ENCODE measurements at regions not wholly inside any gene's neighbourhood (a gene's known extent, or its start where the extent isn't known, plus 50 kb on each side); places are given as distances from the start of the nearest gene placed in this dataset.

DNA sequence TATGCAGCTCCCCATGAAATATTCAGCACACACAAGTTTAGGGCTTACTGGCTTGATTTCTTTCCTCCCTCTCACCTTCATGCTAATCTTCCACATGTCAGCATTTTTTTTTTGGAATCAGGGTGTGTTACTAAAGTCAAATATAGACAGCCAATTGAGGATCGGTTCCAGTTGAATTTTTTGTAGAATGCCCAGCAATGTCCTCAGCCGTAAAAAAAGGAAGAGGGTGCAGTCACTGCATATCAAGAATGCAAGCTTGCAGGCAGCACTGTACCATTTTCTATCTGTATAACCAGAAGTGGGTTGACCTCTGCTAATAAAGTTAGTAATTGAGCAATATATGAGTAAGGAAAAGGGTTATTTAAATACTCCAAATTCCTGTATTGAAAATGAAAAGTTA is 51.4 kb upstream of the CHMP2B start:
- no peak for DNase-seq (ENCODE audit: low read depth, low spot score)
- no peak overlapping the region for H3K4me3 ChIP-seq (ENCODE audit: low read length)

DNA sequence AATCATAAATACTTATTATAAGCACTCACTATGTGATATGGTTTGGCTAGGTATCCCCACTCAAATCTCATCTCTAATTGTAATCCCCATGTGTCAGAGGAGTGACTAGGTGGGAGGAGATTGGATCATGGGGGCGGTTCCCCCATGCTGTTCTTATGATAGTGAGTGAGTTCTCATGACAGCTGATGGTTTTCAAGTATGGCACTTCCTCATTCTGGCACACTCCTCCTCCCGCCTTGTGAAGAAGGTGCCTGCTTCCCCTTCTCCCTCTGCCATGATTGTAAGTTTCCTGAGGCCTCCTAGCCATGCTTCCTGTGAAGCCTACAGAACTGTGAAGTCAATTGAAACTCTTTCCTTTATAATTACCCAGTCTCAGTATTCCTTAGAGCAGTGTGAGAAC is 53.3 kb upstream of the CHMP2B start:
- no peak overlapping the region for H3K4me3 ChIP-seq (ENCODE audit: low read length)
- no peak for DNase-seq (ENCODE audit: low read depth, low spot score)

DNA sequence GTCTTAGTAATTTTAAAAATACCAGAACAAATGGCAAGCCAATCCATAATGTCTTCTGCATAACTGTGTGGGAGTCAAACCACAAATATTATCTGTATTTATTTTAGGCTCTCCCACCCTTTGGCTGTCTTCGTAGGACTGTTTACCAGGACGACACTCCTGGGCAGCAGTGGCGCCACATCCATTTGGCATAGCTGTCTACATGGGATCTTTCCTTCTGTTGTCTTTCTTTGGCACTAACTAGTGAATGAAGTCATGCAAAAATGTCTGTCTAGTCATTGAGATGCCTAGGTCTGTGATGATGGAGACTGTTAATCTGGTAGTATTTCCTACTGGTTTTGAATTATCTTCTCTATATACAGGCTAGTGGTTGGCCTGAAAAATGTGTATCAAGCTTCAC is 54.0 kb upstream of the CHMP2B start:
- no peak for DNase-seq (ENCODE audit: low read depth, low spot score)
- no peak overlapping the region for H3K4me3 ChIP-seq (ENCODE audit: low read length)

DNA sequence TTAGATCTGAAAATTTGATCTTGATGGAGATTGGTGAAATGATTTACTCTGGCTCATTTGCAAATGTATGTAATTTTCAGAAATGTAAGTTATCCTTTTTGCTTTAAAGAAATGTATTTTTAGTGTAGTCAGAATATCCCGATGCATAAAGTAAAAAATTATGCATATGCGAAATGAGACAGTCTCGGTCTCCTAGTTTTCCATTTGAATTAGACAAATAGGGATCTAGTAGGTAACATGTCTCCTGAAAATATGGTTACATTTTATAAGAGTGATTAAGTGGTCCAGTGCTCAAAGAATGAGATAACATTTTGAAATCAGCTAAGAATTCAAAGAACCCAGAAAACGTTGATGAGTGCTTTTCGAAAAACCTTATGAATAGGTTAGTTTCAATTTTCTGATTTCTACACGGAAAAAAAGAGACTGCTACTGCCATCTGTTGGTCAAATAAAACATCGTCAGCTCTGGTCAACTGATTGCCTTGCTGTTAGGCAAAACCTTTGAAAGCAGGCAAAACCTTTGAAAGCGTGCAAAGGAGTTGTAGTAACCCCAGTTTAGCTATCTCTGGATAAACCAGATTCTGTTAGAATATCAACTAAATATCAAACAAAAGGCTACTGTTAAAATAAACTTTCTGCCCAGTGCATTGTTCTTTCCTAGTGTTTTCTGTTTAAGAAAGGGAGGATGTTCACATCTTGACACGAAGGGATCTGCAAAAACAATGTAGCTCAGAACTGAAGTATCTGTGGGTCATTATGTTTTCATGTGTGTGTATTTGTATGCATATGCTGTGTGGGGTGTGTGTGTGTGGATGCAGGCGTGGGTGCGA is 59.3 kb upstream of the CHMP2B start:
- no peak overlapping the region for H3K4me3 ChIP-seq (ENCODE audit: low read length)
- peak; percentile 35 for DNase-seq (ENCODE audit: low read depth, low spot score)

DNA sequence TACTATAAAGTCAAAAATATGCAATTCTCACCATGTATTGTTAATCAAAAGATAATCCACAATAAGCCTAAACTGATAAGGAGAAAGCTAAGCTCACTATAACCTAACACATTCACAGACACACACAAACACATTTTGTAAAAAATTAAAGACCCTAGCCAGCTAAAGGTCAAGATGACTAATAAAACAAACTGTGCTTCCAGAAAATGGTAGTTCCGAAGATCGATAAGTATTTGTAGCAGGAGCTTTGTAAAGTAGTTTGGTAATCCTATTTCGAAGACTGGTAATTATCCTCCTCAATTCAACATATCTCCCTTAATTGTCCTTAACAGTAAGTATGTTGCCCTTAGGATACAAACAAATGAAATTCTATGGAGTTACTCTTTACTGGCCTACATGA is 62.9 kb upstream of the CHMP2B start:
- no peak for DNase-seq (ENCODE audit: low read depth, low spot score)
- no peak overlapping the region for H3K4me3 ChIP-seq (ENCODE audit: low read length)

DNA sequence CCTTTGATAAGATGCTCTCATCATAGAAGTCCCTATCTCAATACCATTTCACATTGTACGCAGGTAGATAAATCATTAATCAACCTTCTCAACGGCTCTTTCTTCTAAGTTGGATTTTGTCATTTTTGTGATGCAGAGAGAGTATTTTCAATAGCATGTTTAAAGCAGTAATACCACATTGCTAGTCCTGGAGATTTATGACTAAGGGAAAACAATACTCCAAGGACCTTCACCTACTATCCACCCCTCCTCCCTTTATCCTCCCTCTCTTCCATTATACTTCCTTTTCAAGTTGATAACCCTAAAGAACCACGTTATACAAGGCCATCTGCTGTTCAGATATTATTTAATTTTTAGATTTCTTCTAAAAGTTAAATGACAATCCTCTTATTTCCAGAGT is 65.3 kb upstream of the CHMP2B start:
- DNase-seq (ENCODE audit: low read depth, low spot score), result no peak
- no peak overlapping the region for H3K4me3 ChIP-seq (ENCODE audit: low read length)

DNA sequence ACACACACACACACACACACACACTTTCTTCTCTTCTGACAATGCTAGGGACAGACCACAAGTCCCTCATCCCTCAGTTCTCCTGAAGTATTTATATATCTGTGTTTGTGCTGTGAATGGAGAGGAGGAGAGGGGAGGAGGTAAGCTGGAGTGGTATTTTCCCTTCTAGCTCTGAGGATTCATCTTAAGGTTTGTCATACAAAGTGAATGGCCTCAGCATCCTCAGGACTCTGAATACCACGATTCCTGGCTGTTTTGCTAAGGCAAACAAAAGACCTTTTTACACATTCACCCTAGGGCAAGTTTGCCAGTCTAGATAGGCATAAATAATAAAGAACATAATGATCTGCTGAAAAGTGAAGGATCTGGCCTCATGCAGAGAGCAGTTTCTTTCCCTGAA is 65.7 kb upstream of the CHMP2B start:
- H3K4me3 ChIP-seq (ENCODE audit: low read length), result no peak overlapping the region
- DNase-seq (ENCODE audit: low read depth, low spot score), result no peak

DNA sequence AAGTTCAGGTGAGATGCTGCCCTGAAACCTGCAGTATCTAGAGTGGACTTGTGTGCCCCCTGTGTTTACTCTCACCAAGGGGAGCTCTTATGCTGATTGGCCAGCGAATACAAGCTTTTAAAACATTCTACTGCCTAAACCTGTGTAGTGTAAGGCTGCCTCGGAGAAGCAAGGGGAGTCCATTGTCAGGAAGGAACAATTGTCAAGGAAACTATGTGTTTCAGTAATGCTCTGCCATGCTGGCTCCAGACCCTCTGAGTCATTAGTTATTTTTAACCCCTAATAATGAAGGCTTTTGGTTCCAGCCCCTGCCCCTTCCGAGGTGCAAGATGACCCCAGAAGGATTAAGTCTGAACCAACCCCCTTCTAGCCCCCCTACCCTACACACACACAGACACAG is 66.1 kb upstream of the CHMP2B start:
- no peak for DNase-seq (ENCODE audit: low read depth, low spot score)
- H3K4me3 ChIP-seq (ENCODE audit: low read length), result no peak overlapping the region

DNA sequence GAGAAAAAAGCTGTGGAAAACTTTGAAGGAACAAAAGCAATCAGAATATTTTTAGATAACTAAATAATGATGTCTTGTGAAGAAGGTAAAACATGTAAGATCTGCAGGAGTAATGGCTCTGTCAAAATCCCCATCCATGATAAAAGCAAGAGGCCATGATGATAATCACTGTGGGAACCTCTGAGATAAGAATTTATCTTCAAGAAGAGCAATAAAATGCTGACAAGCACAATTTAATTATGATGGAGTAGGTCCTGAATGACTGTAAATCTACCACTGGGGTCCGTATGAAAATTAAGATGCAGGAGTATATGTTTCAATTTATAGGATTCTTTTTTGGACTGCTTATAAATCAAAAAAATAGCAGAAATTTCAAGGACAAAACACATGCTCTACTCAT is 68.3 kb upstream of the CHMP2B start:
- DNase-seq (ENCODE audit: low read depth, low spot score), result no peak
- no peak overlapping the region for H3K4me3 ChIP-seq (ENCODE audit: low read length)

DNA sequence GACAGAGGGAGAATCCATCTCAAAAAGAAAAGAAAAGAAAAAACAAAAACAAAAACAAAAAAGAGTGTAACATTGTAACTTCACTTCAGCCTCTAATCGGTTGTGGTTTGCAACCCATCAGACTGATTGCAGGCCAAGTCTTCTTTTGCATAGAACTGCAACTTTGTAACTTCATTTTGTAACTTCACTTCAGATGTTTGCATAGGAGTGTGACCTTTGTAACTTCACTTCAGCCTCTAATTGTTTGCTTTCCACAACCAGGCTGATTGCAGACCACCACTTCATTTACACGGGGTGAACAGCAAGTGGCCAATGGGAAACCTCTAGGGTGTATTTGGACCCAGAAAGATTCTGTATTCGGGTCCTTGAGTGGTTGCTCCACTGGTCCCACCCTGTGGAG is 79.1 kb upstream of the CHMP2B start:
- no peak overlapping the region for H3K4me3 ChIP-seq (ENCODE audit: low read length)
- DNase-seq (ENCODE audit: low read depth, low spot score), result no peak

DNA sequence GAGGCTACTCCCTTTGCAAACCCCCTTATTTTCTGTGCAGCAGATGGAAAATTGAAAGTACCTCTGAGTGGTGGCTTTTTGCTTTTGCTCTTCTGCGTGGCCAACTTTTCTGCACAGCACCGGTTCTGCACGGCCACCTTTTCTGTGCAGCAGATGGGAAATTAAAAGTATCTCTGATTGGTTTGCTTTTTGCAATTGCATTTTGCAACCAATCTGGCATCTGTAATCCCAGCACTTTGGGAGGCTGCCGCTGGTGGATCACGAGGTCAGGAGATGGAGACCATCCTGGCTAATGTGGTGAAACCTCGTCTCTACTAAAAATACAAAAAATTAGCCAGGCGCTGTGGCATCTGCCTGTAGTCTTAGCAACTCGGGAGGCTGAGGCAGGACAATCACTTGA is 79.5 kb upstream of the CHMP2B start:
- H3K4me3 ChIP-seq (ENCODE audit: low read length), result no peak overlapping the region

DNA sequence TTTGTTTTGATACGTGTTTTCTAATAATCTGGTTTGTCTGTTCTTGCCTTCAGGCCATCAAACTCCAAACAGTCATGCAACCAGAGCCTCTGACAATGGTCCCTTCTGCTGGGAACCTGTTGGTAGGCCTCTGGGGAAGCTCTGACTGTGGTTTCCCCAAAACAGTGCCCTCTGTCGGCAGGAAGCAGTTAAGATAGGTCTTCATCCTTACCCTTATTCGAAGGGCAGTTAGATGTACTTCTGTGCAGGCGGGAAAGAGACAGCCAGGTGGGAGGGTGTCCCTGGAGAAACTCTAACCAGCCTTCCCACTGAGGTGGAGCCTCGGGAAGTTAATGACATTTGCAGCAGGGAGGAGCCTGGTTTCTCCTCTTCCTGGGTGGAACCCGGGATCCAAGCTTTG is 81.6 kb upstream of the CHMP2B start:
- H3K4me3 ChIP-seq (ENCODE audit: low read length), result no peak overlapping the region
- peak; percentile 29 for DNase-seq (ENCODE audit: low read depth, low spot score)

More for the DNA sequence above, 79.5 kb upstream of the CHMP2B start:
- DNase-seq (ENCODE audit: low read depth, low spot score), result no peak

DNA sequence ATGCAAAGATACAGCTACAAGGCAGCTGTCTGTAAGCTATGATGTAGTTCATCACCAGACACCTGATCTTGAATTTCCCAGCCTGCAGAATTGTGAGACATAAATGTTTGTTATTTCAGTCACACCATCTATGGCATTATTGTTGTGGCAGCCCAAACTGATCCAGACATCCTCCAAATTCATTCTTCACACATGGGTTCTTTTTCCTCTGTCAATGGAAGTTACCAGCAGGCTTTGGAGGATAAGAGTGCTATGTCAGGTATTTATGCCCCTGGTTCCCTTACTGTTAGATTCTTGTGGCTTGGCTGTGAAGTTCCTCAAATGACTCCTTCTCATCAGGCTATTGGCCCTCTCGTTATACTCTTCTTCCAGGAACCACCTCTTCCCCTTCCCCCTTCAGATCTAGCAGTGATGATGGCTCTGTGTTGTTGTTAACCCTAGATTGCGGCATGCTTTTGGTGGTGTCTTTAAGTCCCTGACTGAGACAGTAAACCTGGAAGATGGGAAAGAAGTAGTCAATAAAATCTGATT is 91.0 kb upstream of the CHMP2B start:
- DNase-seq (ENCODE audit: low read depth, low spot score), result no peak
- H3K4me3 ChIP-seq (ENCODE audit: low read length), result no peak overlapping the region

DNA sequence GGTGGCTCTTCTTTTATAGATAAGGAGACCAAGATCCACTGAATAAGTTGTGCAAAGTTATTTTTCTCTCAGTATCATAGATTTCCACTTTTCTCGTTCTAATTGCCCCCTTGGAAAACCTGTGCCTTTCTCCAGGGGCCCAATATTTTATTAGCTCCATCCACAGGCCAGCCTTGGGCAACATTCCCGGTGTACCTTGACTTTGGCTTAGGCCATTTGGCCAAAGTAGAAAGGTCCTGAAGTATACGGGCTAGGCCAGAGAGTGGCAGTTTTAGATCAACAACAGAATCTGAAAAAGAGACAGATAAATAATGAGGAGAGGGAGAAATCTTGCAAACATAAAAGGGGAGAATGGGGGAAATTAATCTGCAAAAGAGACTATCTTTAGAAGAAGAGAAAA is 91.7 kb upstream of the CHMP2B start:
- no peak overlapping the region for H3K4me3 ChIP-seq (ENCODE audit: low read length)
- no peak for DNase-seq (ENCODE audit: low read depth, low spot score)

DNA sequence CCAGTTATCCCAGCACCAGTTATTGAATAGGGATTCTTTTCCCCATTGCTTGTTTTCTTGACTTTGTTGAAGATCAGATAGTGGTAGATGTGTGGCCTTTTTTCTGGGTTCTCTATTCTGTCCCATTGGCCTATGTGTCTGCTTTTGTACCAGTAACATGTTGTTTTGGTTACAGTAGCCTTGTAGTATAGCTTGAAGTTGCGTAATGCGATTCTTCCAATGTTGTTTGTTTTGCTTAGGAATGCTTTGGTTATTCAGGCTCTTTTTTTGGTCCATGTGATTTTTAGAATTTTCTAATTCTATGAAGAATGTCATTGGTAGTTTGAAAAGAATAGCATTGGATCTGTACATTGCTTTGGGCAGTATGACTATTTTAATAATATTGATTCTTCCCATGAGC is 94.3 kb upstream of the CHMP2B start:
- no peak for DNase-seq (ENCODE audit: low read depth, low spot score)
- H3K4me3 ChIP-seq (ENCODE audit: low read length), result no peak overlapping the region

DNA sequence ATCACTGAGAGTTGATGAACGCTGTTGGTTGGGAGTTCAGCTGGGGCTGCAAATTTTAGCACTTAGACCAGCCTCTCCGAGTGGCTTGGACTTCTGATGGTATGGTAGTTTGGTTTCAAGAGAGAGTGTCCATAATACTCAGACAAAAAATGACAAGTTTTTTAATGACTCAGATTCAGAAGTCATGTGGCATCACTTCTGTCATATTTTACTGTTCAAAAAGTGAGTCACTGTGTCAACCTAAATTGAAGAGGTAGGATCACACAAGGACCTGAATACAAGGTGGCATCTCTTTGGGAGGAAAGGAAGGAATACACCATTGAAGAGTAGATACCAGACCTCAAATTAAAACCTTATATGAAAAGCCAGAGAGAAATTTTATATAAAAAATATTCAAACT is 99.1 kb upstream of the CHMP2B start:
- H3K4me3 ChIP-seq (ENCODE audit: low read length), result no peak overlapping the region
- DNase-seq (ENCODE audit: low read depth, low spot score), result no peak

DNA sequence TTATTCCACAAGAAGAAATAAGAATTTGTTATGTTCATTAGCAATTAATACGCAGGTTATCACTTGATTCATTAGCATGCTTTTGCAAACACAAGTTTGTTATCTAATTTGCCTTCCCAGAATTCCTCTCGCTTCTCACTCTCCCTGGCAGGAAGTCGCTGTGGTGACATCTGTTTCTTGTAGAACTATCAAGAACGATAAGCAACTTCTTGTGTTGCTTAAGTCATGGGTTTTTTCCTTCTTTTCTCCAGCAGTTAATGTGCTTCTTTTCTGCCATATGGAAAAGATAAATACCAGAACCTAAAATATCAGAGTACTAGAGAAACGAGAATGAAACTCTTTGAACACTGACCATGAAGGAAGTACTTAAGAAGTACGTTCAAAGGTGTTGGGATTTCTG is 99.8 kb upstream of the CHMP2B start:
- peak; percentile 3 for DNase-seq (ENCODE audit: low read depth, low spot score)
- H3K4me3 ChIP-seq (ENCODE audit: low read length), result no peak overlapping the region

DNA sequence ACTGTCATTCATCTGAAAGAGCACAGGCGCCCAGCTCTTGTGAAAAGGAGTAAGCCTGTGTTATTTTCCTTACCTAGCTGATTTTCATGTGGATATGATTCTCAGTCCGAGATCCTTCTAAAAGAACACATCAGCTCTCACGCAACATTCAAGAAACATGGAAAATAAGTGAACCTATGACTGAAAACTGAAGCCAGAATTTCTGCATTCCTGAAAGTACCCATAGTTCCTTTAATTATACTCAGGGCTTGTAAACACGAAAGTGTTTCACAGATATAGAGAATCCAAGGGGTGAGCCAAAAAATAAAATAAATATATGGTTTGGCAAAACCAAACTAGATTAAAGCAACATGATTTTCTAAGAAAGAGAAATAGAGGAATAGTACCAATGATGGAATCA is 100.8 kb upstream of the CHMP2B start:
- H3K4me3 ChIP-seq (ENCODE audit: low read length), result no peak overlapping the region
- no peak for DNase-seq (ENCODE audit: low read depth, low spot score)

DNA sequence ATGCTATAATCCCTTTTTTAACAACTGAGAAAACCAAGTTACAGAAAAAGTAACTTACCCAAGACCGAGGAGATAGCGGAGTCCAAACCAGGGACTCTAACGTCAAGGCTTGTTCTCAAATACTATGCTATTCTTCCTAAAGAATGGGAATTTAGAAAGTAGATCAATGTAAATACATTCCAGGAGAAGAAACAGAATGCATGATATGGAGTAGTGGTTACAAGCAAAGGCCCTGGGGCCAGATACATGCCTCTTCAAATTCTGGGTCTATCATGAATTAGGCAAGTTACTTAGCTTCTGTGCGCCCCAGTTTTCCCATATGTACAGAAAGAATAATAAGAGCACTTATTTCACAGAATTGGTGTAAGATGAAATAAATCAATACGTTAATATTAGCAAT is 102.0 kb upstream of the CHMP2B start:
- no peak overlapping the region for H3K4me3 ChIP-seq (ENCODE audit: low read length)
- no peak for DNase-seq (ENCODE audit: low read depth, low spot score)

DNA sequence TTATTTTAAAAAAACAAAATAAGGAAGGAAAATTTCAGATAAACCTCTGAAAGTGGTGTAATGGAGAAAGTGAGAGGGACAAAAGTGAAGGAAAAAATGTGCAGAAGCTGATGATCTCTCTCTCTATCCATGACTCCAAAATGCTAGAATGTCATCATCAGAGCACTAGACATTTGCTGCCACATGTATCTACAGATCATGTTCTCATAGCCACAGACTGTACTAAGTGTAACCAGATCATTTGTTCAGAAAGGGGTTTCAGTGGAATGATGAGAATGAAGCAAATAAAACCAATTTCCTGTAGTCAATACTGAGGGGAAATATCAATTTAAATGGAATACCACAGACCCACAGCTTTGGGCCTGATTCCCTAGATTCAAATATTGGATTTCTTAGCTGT is 104.3 kb upstream of the CHMP2B start:
- H3K4me3 ChIP-seq (ENCODE audit: low read length), result no peak overlapping the region

DNA sequence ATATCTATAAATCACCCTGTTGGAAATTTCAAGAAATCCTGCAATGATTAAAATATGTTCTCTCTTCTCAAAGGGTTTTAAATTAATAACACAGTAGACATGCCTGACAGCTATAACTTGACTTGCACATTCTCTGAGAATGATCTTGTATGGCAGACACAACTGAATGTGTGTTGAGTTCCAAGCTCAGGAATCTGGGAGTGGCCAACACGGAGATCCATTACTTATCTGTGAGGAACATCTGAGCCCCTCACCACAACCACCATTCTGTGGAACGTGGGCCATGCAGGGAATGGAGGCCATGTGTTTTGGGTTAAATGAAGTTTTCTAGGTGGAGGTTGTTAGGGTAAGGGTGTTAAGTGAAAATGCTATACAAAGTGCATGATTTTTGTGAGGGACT is 105.3 kb upstream of the CHMP2B start:
- DNase-seq (ENCODE audit: low read depth, low spot score), result no peak
- no peak overlapping the region for H3K4me3 ChIP-seq (ENCODE audit: low read length)

More for the DNA sequence above, 104.3 kb upstream of the CHMP2B start:
- no peak for DNase-seq (ENCODE audit: low read depth, low spot score)
